COLO668 (cell line): ENCODE measurements at regions not wholly inside any gene's neighbourhood (a gene's known extent, or its start where the extent isn't known, plus 50 kb on each side); places are given as distances from the start of the nearest gene placed in this dataset.

ENCODE experiments used
- DNase-seq: peaks from one replicate; lab custom pipeline; 2025; ENCODE audit not compliant: unreplicated experiment; lab: John Stamatoyannopoulos, UW

- peak; percentile 41 for DNase-seq
Measured at GRCh38 chr13:50071379-50071778, 56.1 kb downstream of the KCNRG start.

- DNase-seq, result no peak
Measured at GRCh38 chr13:50072676-50073075, 57.4 kb downstream of the KCNRG start.

GRCh38 chr13:50073340-50073739, 58.1 kb downstream of the KCNRG start:
- DNase-seq, result no peak

- no peak for DNase-seq
Measured at GRCh38 chr13:50074843-50075242, 59.6 kb downstream of the KCNRG start.

GRCh38 chr13:50075619-50076097, 60.4 kb downstream of the KCNRG start:
- DNase-seq, result no peak

GRCh38 chr13:50077431-50077830, 62.2 kb downstream of the KCNRG start:
- no peak for DNase-seq

- DNase-seq, result no peak
Measured at GRCh38 chr13:50078231-50078894, 63.1 kb downstream of the KCNRG start.

GRCh38 chr13:50078895-50079654, 63.8 kb downstream of the KCNRG start:
- no peak for DNase-seq

GRCh38 chr13:50079655-50080202, 64.5 kb downstream of the KCNRG start:
- no peak for DNase-seq

GRCh38 chr13:50080203-50080910, 65.1 kb downstream of the KCNRG start:
- DNase-seq, result peak; percentile 72

- peak; percentile 88 for DNase-seq
Measured at GRCh38 chr13:50080911-50081678, 65.9 kb downstream of the KCNRG start.

GRCh38 chr13:50081679-50082425, 66.6 kb downstream of the KCNRG start:
- peak; percentile 100 for DNase-seq

- DNase-seq, result peak; percentile 99
Measured at GRCh38 chr13:50082426-50083281, 67.4 kb downstream of the KCNRG start.

- no peak for DNase-seq
Measured at GRCh38 chr13:50085063-50085462, 69.8 kb downstream of the KCNRG start.

GRCh38 chr13:50089633-50090032, 74.4 kb downstream of the KCNRG start:
- no peak for DNase-seq

- no peak for DNase-seq
Measured at GRCh38 chr13:50090211-50090610, 75.0 kb downstream of the KCNRG start.

- no peak for DNase-seq
Measured at GRCh38 chr13:50094615-50095293, 79.5 kb downstream of the KCNRG start.

- no peak for DNase-seq
Measured at GRCh38 chr13:50098693-50099092, 83.4 kb downstream of the KCNRG start.

- no peak for DNase-seq
Measured at GRCh38 chr13:50099473-50099872, 84.2 kb downstream of the KCNRG start.
